ENCODE measurements at regions not wholly inside any gene's neighbourhood (a gene's known extent, or its start where the extent isn't known, plus 50 kb on each side); places are given as distances from the start of the nearest gene placed in this dataset.
"Not testable (repeated sequence)": the region's sequence is repeated elsewhere in the genome, so short reads cannot be mapped to it uniquely, and the experiment has no call there.

DNA sequence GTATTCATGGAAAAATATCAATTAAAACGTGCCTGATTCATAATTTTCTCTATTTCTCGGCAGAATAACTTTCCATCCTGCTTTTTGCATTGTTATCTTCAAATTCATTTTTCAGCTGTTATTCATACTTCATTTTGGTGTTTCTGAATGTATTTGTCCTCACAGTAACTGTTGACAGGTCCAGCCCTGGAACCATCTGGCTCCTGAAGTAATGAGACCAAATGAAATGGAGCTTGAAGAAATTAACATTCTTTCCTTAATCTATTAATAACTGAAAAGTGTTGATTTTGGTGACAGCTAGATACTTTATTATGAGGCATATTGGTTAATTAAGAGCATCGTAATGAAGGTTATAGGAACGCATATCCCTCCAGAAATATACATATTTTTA is 257.0 kb upstream of the MINDY3 start:
- no peak for DNase-seq (ENCODE audit: low read depth)
- no peak for TF ChIP-seq CTCF (IDR thresholded peaks at IDR 0.05; ENCODE audit: insufficient read depth, low read depth, low read length, missing control alignments)
- H3K4me3 ChIP-seq (ENCODE audit: low read length) = no peak overlapping the region

DNA sequence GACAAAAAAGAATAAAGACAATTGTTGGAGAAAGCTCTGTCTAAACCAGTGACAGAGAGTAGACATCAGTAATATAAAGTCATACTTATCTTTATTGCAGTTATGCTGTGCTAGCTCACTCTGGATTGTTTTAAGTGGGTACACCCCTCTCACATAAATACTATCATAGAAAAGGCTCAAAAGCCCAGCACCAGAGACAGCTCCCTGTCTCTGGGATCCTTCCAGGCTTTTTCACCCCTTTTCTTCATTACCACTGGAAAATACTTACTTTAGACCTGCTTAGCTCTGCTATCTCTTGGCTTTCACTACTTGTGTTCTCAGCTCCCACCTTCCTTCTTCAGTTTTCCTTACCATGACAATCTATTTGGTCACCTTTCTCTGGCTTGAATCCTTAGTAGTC is 259.1 kb upstream of the MINDY3 start:
- no peak overlapping the region for H3K4me3 ChIP-seq (ENCODE audit: low read length)
- no peak for TF ChIP-seq CTCF (IDR thresholded peaks at IDR 0.05; ENCODE audit: insufficient read depth, low read depth, low read length, missing control alignments)
- DNase-seq (ENCODE audit: low read depth) = no peak

DNA sequence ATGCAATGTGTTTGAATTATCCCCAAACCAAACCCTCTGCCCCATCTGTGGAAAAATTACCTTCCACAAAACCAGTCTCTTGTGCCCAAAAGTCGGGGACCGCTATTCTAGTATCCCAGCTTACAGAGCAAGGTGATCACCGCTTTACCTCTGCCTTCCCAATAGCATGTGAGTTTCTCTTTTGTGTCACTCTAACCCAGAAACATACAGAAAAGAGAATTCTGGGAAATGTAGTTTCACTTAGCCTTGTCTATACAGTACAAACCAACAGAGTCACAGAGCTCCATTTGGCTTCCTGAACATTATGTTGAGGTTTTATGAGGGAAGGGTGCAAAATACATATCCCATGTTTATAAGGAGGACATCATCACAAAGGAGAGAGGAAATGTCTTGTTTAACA is 260.3 kb upstream of the MINDY3 start:
- H3K4me3 ChIP-seq (ENCODE audit: low read length) = no peak overlapping the region
- no peak for DNase-seq (ENCODE audit: low read depth)
- TF ChIP-seq CTCF (IDR thresholded peaks at IDR 0.05; ENCODE audit: insufficient read depth, low read depth, low read length, missing control alignments) = no peak

GRCh38 chr10:16141499-16141898 is 281.2 kb upstream of the MINDY3 start:
- TF ChIP-seq CTCF (IDR thresholded peaks at IDR 0.05; ENCODE audit: insufficient read depth, low read depth, low read length, missing control alignments) = no peak
- DNase-seq (ENCODE audit: low read depth) = no peak
- no peak overlapping the region for H3K4me3 ChIP-seq (ENCODE audit: low read length)

GRCh38 chr10:16146993-16147392 is 286.7 kb upstream of the MINDY3 start:
- no peak for DNase-seq (ENCODE audit: low read depth)
- no peak for TF ChIP-seq CTCF (IDR thresholded peaks at IDR 0.05; ENCODE audit: insufficient read depth, low read depth, low read length, missing control alignments)
- H3K4me3 ChIP-seq (ENCODE audit: low read length) = no peak overlapping the region

DNA sequence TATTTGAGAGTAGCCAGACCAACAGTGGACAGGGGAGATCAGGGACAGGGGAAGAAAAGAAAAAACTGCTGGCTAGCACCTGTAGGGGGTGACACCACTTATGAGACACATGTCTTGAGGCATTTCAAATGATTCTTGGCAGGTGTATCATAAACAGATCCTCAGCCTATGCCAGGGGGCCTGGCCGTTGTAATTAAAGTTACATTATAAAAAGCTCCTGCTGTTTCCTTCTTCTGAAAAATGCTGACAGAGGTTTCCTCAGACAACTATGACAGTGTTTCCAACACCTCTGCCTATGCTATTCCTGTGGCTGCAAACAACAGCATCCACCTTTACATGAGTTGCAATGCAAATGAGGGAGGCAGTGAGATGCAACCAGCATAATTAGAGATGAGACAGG is 281.0 kb upstream of the PTER start:
- no peak for DNase-seq (ENCODE audit: low read depth)
- H3K4me3 ChIP-seq (ENCODE audit: low read length) = no peak overlapping the region
- no peak for TF ChIP-seq CTCF (IDR thresholded peaks at IDR 0.05; ENCODE audit: insufficient read depth, low read depth, low read length, missing control alignments)

GRCh38 chr10:16156681-16157080 is 280.1 kb upstream of the PTER start:
- no peak overlapping the region for H3K4me3 ChIP-seq (ENCODE audit: low read length)
- DNase-seq (ENCODE audit: low read depth) = no peak
- TF ChIP-seq CTCF (IDR thresholded peaks at IDR 0.05; ENCODE audit: insufficient read depth, low read depth, low read length, missing control alignments) = no peak

- not testable (repeated sequence) for DNase-seq (ENCODE audit: low read depth); H3K4me3 ChIP-seq (ENCODE audit: low read length)
These were observed 271.7 kb upstream of the PTER start for GRCh38 chr10:16165067-16165466.
